Endodermal cell (in vitro differentiated cells): ENCODE measurements at regions not wholly inside any gene's neighbourhood (a gene's known extent, or its start where the extent isn't known, plus 50 kb on each side); places are given as distances from the start of the nearest gene placed in this dataset.

Experiments
- DNase-seq: peaks from one replicate; pipeline ENCODE4 v3.0.0-alpha.2; 2017
- H3K27ac ChIP-seq: 2 replicates; pipeline ENCODE4 v1.5.1; 2013; ENCODE audit warnings: mild to moderate bottlenecking, low read depth, low read length, moderate library complexity
- H3K27me3 ChIP-seq: 2 replicates; pipeline ENCODE4 v1.6.1; 2013; ENCODE audit warnings: mild to moderate bottlenecking, low read length, moderate library complexity; ENCODE audit not compliant: insufficient read depth, control insufficient read depth, poor library complexity, severe bottlenecking
- H3K36me3 ChIP-seq: 2 replicates; pipeline ENCODE4 v1.7.0; 2013; ENCODE audit warnings: mild to moderate bottlenecking, low read length, moderate library complexity; ENCODE audit not compliant: control insufficient read depth, insufficient read depth
- H3K4me1 ChIP-seq: one replicate; pipeline ENCODE4 v1.7.0; 2013; ENCODE audit warnings: low read length; ENCODE audit not compliant: control insufficient read depth, insufficient read depth
- H3K4me3 ChIP-seq: 2 replicates; pipeline ENCODE4 v1.5.1; 2013; ENCODE audit warnings: mild to moderate bottlenecking, low read length, moderate library complexity
- H3K9ac ChIP-seq: 2 replicates; pipeline ENCODE4 v1.6.1; 2013; ENCODE audit warnings: mild to moderate bottlenecking, low read length, moderate library complexity; ENCODE audit not compliant: poor library complexity, severe bottlenecking; ENCODE audit errors: extremely low read depth
- H3K9me3 ChIP-seq: 2 replicates; pipeline ENCODE4 v1.6.1; 2013; ENCODE audit warnings: mild to moderate bottlenecking, low read length, moderate library complexity; ENCODE audit not compliant: control insufficient read depth
- H3K27ac Mint-ChIP-seq: 2 replicates; pipeline ENCODE4 v1.8.0; 2020; ENCODE audit warnings: mixed read lengths
- H3K27me3 Mint-ChIP-seq: 2 replicates; pipeline ENCODE4 v1.8.0; 2021; ENCODE audit warnings: mild to moderate bottlenecking, mixed read lengths; ENCODE audit not compliant: insufficient read depth
- H3K36me3 Mint-ChIP-seq: 2 replicates; pipeline ENCODE4 v1.8.0; 2020; ENCODE audit warnings: low read depth, mixed read lengths
- H3K4me1 Mint-ChIP-seq: 2 replicates; pipeline ENCODE4 v1.8.0; 2020; ENCODE audit warnings: mixed read lengths
- H3K4me3 Mint-ChIP-seq: 2 replicates; pipeline ENCODE4 v1.8.0; 2020; ENCODE audit warnings: mild to moderate bottlenecking, moderate library complexity, mixed read lengths
- H3K9me3 Mint-ChIP-seq: 2 replicates; pipeline ENCODE4 v1.8.0; 2020; ENCODE audit warnings: mild to moderate bottlenecking, mixed read lengths
- CTCF ChIP-seq: fragments of 200-600 bp; sonication (generic); conservative IDR thresholded peaks from 2 replicates; pipeline ENCODE4 v1.5.0; 2021; ENCODE audit warnings: antibody characterized with exemption, mild to moderate bottlenecking
- WGBS, 2 experiments: methylation state at CpG; one replicate each; pipeline versions ENCODE4 v1.1.5 to v1.1.7; 2013; ENCODE audit warnings: missing lambda C conversion rate in 2 of 2, mixed read lengths in 1 of 2; ENCODE audit not compliant: insufficient coverage in 1 of 2, insufficient read length in 1 of 2; 5-methylcytosine and 5-hydroxymethylcytosine counted together

GRCh38 chr11:27247660-27248059, 115.4 kb downstream of the CCDC34 start:
- H3K4me1 ChIP-seq, result peaks cover 17% of the 10 kb centered on the region
- H3K27me3 ChIP-seq, result no peaks in the 10 kb centered on the region
- H3K9me3 ChIP-seq, result peaks cover 19% of the 10 kb centered on the region
- no peak overlapping the region for H3K27ac ChIP-seq
- Mint-ChIP-seq H3K36me3 (peaks cover 4% of the 10 kb centered on the region), H3K9me3 (peaks cover 12% of the 10 kb centered on the region), H3K27me3 (peaks cover 9% of the 10 kb centered on the region), H3K27ac (no peak overlapping the region), H3K4me3 (no peak overlapping the region), H3K4me1 (peaks cover 35% of the 10 kb centered on the region)
- WGBS, 2 experiments, result 90% methylated on average over 4 of the region's 5 CpGs; no CpG with 5 or more reads in 1 of the 2 experiments
- no peak overlapping the region for H3K4me3 ChIP-seq
- H3K9ac ChIP-seq, result no peak overlapping the region
- no peaks in the 10 kb centered on the region for H3K36me3 ChIP-seq
- no peak for DNase-seq
- TF ChIP-seq CTCF, result no peak

- Histone ChIP-seq H3K4me1 (peaks cover 20% of the 10 kb centered on the region), H3K4me3 (no peak overlapping the region), H3K36me3 (no peaks in the 10 kb centered on the region), H3K27ac (no peak overlapping the region), H3K9me3 (peaks cover 11% of the 10 kb centered on the region), H3K27me3 (no peaks in the 10 kb centered on the region), H3K9ac (no peak overlapping the region)
- no peak for TF ChIP-seq CTCF
- 100% methylated on average over 2 of the region's 3 CpGs; no CpG with 5 or more reads in 1 of the 2 experiments for WGBS, 2 experiments
- Mint-ChIP-seq H3K9me3 (peaks cover 12% of the 10 kb centered on the region), H3K4me1 (peaks cover 39% of the 10 kb centered on the region), H3K4me3 (no peak overlapping the region), H3K27ac (no peak overlapping the region), H3K36me3 (peaks cover 4% of the 10 kb centered on the region), H3K27me3 (peaks cover 9% of the 10 kb centered on the region)
- no peak for DNase-seq
Measured at GRCh38 chr11:27246925-27247324, 116.1 kb downstream of the CCDC34 start.

DNA sequence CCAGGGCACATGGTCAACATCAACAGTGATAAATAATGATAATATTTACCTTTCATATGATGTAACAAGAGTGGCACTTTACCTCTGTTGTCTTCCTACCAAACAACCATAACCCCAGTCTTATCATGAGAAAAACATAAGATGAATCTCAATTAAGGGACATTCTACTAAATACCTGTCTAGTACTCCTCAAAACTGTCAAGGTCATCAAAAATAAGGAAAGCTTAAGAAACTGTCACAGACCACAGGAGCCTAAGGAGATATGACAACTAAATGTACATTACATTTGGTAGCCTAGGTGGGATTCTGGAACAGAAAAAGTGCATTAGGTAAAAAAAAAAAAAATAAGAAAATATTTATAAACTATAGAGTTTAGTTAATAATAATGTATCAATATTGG, 118.1 kb downstream of the CCDC34 start:
- no peak for DNase-seq
- Mint-ChIP-seq H3K36me3 (peaks cover 4% of the 10 kb centered on the region), H3K9me3 (peaks cover 12% of the 10 kb centered on the region), H3K4me3 (no peak overlapping the region), H3K27ac (no peak overlapping the region), H3K4me1 (peaks cover 33% of the 10 kb centered on the region), H3K27me3 (peaks cover 20% of the 10 kb centered on the region)
- Histone ChIP-seq H3K9me3 (peaks cover 11% of the 10 kb centered on the region), H3K4me3 (no peak overlapping the region), H3K36me3 (no peaks in the 10 kb centered on the region), H3K27ac (no peak overlapping the region), H3K27me3 (no peaks in the 10 kb centered on the region), H3K4me1 (peaks cover 20% of the 10 kb centered on the region), H3K9ac (no peak overlapping the region)
- no peak for TF ChIP-seq CTCF
